Coronary artery (tissue), 2 donors: ENCODE measurements at regions not wholly inside any gene's neighbourhood (a gene's known extent, or its start where the extent isn't known, plus 50 kb on each side); places are given as distances from the start of the nearest gene placed in this dataset.

Source experiments
- DNase-seq: peaks from one replicate; pipeline ENCODE4 v3.0.0-alpha.2; 2017; ENCODE audit warnings: low spot score
- H3K27ac ChIP-seq, 2 donors: fragments of 200-600 bp; sonication (generic); one replicate each; pipeline ENCODE4 v1.5.1; 2016 to 2019
- H3K4me3 ChIP-seq: fragments of 200-600 bp; sonication (generic); 2 replicates; pipeline ENCODE4 v1.5.1; 2016; ENCODE audit warnings: mild to moderate bottlenecking, moderate library complexity
- CTCF ChIP-seq: fragments of 200-600 bp; sonication (generic); IDR thresholded peaks from one replicate; pipeline ENCODE4 v1.5.1; 2019; ENCODE audit warnings: antibody characterized with exemption

- TF ChIP-seq CTCF, result no peak
- no peak for DNase-seq
- no peak overlapping the region for H3K27ac ChIP-seq
- no peak overlapping the region for H3K4me3 ChIP-seq
These were observed 189.1 kb upstream of the PRSS1 start for GRCh38 chr7:142560166-142560565.

- no peak for TF ChIP-seq CTCF
- no peak overlapping the region for H3K4me3 ChIP-seq
- peak; percentile 59 for DNase-seq
- H3K27ac ChIP-seq, result no peak overlapping the region
These were observed 191.2 kb upstream of the PRSS1 start for GRCh38 chr7:142557971-142558582.

GRCh38 chr7:142556740-142557139 is 192.5 kb upstream of the PRSS1 start:
- DNase-seq, result peak; percentile 69
- H3K27ac ChIP-seq, result no peak overlapping the region
- no peak overlapping the region for H3K4me3 ChIP-seq
- TF ChIP-seq CTCF, result no peak

GRCh38 chr7:142554560-142555532 is 194.4 kb upstream of the PRSS1 start:
- H3K27ac ChIP-seq, result no peak overlapping the region
- H3K4me3 ChIP-seq, result no peak overlapping the region
- TF ChIP-seq CTCF, result no peak
- no peak for DNase-seq

- H3K4me3 ChIP-seq, result no peak overlapping the region
- no peak for TF ChIP-seq CTCF
These were observed 196.1 kb upstream of the PRSS1 start for GRCh38 chr7:142553216-142553615.

GRCh38 chr7:142548978-142549377 is 200.3 kb upstream of the PRSS1 start:
- Histone ChIP-seq H3K4me3 (no peak overlapping the region), H3K27ac (no peak overlapping the region)
- TF ChIP-seq CTCF, result no peak
- no peak for DNase-seq

More at GRCh38 chr7:142553216-142553615, 196.1 kb upstream of the PRSS1 start:
- H3K27ac ChIP-seq, result no peak overlapping the region
- no peak for DNase-seq

GRCh38 chr7:142546452-142546851 is 202.8 kb upstream of the PRSS1 start:
- DNase-seq, result no peak
- no peak overlapping the region for H3K4me3 ChIP-seq
- TF ChIP-seq CTCF, result no peak
- H3K27ac ChIP-seq, result no peak overlapping the region
